ENCODE measurements at regions not wholly inside any gene's neighbourhood (a gene's known extent, or its start where the extent isn't known, plus 50 kb on each side); places are given as distances from the start of the nearest gene placed in this dataset.

DNA sequence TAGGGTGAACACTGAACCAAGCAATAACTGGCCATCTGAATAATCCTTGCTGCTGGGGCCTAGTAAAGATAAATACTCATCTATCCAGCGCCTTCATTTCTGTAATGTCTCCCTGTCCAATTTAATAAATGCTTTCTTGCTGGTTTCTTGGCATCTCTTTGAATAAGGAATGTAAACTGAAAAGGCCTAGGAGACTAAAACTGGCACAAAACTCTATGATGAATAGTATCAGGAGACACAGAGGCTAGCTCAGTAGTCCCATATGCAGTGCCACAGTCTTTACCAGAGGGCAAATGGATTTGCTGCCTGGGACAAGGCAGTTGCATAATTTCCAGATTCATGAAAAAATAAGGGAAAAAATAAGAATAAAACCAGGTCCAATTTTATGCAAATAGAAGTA, 324.4 kb downstream of the CENPW start:
- Histone ChIP-seq H3K79me2 (ENCODE audit: insufficient read depth, low read length) (no peaks in the 10 kb centered on the region), H2AFZ (ENCODE audit: low read depth, low read length, poor library complexity, severe bottlenecking) (no peak overlapping the region), H3K4me1 (ENCODE audit: control insufficient read depth in 1 of 2, insufficient read depth in 2 of 2, low read length in 2 of 2) (no peaks in the 10 kb centered on the region), H3K9me3 (ENCODE audit: control insufficient read depth in 1 of 2, insufficient read depth in 1 of 2, low read depth in 1 of 2, low read length in 2 of 2) (no peaks in the 10 kb centered on the region), H4K20me1 (ENCODE audit: insufficient read depth) (no peaks in the 10 kb centered on the region), H3K27me3 (ENCODE audit: insufficient read depth, low read length) (no peaks in the 10 kb centered on the region), H3K9me2 (ENCODE audit: insufficient read depth) (no peaks in the 10 kb centered on the region), H3K36me3 (ENCODE audit: control insufficient read depth in 1 of 2, insufficient read depth in 2 of 2, low read length in 2 of 2) (no peaks in the 10 kb centered on the region), H3K4me2 (ENCODE audit: low read length) (no peak overlapping the region), H3K27ac (ENCODE audit: low read depth, low read length) (no peak overlapping the region), H3K9ac (ENCODE audit: low read length) (no peak overlapping the region), H3K4me3 (replicated peaks in 1 of 2; ENCODE audit: low read depth in 1 of 2, low read length in 2 of 2) (no peak overlapping the region)
- intact Hi-C loops (cut with micrococcal nuclease) = no loop called here
- TF ChIP-seq SRF (IDR thresholded peaks at IDR 0.05; ENCODE audit: low read depth) (no peak), EZH2phosphoT487 (IDR thresholded peaks at IDR 0.05; ENCODE audit: borderline replicate concordance) (no peak), TCF7L2 (IDR thresholded peaks at IDR 0.05; ENCODE audit: borderline replicate concordance, extremely low read depth, insufficient read depth, insufficient read length) (no peak), SIN3A (IDR thresholded peaks at IDR 0.05; ENCODE audit: low read depth) (no peak), EZH2 (IDR thresholded peaks at IDR 0.05) (no peak), FOSL1 (IDR thresholded peaks at IDR 0.05; ENCODE audit: low read depth) (no peak), CEBPB (IDR thresholded peaks at IDR 0.05; ENCODE audit: low read depth) (no peak), ELF1 (IDR thresholded peaks at IDR 0.05; ENCODE audit: borderline replicate concordance, low read depth) (no peak), POLR2AphosphoS5 (IDR thresholded peaks at IDR 0.05; ENCODE audit: low read depth, low read length) (no peak), ZFX (IDR thresholded peaks at IDR 0.05) (no peak)
- TF ChIP-seq, protein P1, sequence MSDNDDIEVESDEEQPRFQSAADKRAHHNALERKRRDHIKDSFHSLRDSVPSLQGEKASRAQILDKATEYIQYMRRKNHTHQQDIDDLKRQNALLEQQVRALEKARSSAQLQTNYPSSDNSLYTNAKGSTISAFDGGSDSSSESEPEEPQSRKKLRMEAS (IDR thresholded peaks at IDR 0.05) = no peak
- TF ChIP-seq, protein P2, sequence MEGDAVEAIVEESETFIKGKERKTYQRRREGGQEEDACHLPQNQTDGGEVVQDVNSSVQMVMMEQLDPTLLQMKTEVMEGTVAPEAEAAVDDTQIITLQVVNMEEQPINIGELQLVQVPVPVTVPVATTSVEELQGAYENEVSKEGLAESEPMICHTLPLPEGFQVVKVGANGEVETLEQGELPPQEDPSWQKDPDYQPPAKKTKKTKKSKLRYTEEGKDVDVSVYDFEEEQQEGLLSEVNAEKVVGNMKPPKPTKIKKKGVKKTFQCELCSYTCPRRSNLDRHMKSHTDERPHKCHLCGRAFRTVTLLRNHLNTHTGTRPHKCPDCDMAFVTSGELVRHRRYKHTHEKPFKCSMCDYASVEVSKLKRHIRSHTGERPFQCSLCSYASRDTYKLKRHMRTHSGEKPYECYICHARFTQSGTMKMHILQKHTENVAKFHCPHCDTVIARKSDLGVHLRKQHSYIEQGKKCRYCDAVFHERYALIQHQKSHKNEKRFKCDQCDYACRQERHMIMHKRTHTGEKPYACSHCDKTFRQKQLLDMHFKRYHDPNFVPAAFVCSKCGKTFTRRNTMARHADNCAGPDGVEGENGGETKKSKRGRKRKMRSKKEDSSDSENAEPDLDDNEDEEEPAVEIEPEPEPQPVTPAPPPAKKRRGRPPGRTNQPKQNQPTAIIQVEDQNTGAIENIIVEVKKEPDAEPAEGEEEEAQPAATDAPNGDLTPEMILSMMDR (IDR thresholded peaks at IDR 0.05 in 2 of 3, conservative IDR thresholded peaks at IDR 0.05 in 1 of 3; ENCODE audit: borderline replicate concordance in 1 of 3, insufficient read depth in 1 of 3, low read depth in 2 of 3, low read length in 2 of 3) = no peak
- TF ChIP-seq, protein P3, sequence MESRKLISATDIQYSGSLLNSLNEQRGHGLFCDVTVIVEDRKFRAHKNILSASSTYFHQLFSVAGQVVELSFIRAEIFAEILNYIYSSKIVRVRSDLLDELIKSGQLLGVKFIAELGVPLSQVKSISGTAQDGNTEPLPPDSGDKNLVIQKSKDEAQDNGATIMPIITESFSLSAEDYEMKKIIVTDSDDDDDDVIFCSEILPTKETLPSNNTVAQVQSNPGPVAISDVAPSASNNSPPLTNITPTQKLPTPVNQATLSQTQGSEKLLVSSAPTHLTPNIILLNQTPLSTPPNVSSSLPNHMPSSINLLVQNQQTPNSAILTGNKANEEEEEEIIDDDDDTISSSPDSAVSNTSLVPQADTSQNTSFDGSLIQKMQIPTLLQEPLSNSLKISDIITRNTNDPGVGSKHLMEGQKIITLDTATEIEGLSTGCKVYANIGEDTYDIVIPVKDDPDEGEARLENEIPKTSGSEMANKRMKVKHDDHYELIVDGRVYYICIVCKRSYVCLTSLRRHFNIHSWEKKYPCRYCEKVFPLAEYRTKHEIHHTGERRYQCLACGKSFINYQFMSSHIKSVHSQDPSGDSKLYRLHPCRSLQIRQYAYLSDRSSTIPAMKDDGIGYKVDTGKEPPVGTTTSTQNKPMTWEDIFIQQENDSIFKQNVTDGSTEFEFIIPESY (IDR thresholded peaks at IDR 0.05; ENCODE audit: extremely low read depth, insufficient replicate concordance, low read length) = no peak
- ATAC-seq (no peak), DNase-seq (ENCODE audit: low read depth, low spot score) (no peak)
- ChIA-PET POLR2A (no interaction called here), CTCF (no interaction called here), RAD21 (ENCODE audit: low non-redundant PET in 1 of 2, low total read pairs in 2 of 2, uncharacterized antibody in 2 of 2, unreplicated experiment in 2 of 2) (no interaction called here)
- BruUV-seq (replicated peaks) = no TSS peak
